Omental fat pad (tissue), 3 donors: ENCODE measurements at regions not wholly inside any gene's neighbourhood (a gene's known extent, or its start where the extent isn't known, plus 50 kb on each side); places are given as distances from the start of the nearest gene placed in this dataset. TPM values are rescaled to one million over a fixed set of nuclear protein-coding genes. Genes with fewer than 3 reads are reported as not detected.

Experiments used
- ATAC-seq: fragments of 150-250 bp; one replicate; pipeline ENCODE4 v1.9.1; 2016; ENCODE audit warnings: mild to moderate bottlenecking, moderate library complexity; ENCODE audit not compliant: low FRiP score
- DNase-seq: peaks from one replicate; pipeline ENCODE4 v3.0.0-alpha.2; 2019; ENCODE audit warnings: low spot score
- small RNA-seq: library from RNA; depleted of rRNA; stranded (forward); fragments of <200 nt; gene quantifications from one replicate; pipeline ENCODE3, GENCODE V24; 2016
- TF ChIP-seq, protein P1 (sequence below), 3 donors: fragments of 450-650 bp; IDR thresholded peaks; one replicate each; pipeline ENCODE4 v1.5.1; 2016 to 2017; ENCODE audit warnings: antibody characterized with exemption in 3 of 3, mild to moderate bottlenecking in 3 of 3, moderate library complexity in 2 of 3

GRCh38 chr6:76342611-76343160 lies 270.2 kb upstream of the IMPG1 start:
- TF ChIP-seq, protein P1, sequence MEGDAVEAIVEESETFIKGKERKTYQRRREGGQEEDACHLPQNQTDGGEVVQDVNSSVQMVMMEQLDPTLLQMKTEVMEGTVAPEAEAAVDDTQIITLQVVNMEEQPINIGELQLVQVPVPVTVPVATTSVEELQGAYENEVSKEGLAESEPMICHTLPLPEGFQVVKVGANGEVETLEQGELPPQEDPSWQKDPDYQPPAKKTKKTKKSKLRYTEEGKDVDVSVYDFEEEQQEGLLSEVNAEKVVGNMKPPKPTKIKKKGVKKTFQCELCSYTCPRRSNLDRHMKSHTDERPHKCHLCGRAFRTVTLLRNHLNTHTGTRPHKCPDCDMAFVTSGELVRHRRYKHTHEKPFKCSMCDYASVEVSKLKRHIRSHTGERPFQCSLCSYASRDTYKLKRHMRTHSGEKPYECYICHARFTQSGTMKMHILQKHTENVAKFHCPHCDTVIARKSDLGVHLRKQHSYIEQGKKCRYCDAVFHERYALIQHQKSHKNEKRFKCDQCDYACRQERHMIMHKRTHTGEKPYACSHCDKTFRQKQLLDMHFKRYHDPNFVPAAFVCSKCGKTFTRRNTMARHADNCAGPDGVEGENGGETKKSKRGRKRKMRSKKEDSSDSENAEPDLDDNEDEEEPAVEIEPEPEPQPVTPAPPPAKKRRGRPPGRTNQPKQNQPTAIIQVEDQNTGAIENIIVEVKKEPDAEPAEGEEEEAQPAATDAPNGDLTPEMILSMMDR (IDR thresholded peaks at IDR 0.05): no peak
- ATAC-seq (no peak), DNase-seq (no peak)

GRCh38 chr6:76330031-76330430 lies 257.6 kb upstream of the IMPG1 start:
- TF ChIP-seq, protein P1 (IDR thresholded peaks at IDR 0.05): no peak
- ATAC-seq: no peak
- DNase-seq: no peak

GRCh38 chr6:76326871-76327270 lies 254.4 kb upstream of the IMPG1 start:
- TF ChIP-seq, protein P1 (IDR thresholded peaks at IDR 0.05): no peak
- no peak for DNase-seq
- no peak for ATAC-seq

Small RNA genes in the stretch of these regions (small RNA-seq; reads per million reads assigned to genes)
- gene AL365222.1 (not detected), gene RNU6-261P (not detected), gene RNU6-84P (not detected)
